ENCODE measurements at regions not wholly inside any gene's neighbourhood (a gene's known extent, or its start where the extent isn't known, plus 50 kb on each side); places are given as distances from the start of the nearest gene placed in this dataset.

DNA sequence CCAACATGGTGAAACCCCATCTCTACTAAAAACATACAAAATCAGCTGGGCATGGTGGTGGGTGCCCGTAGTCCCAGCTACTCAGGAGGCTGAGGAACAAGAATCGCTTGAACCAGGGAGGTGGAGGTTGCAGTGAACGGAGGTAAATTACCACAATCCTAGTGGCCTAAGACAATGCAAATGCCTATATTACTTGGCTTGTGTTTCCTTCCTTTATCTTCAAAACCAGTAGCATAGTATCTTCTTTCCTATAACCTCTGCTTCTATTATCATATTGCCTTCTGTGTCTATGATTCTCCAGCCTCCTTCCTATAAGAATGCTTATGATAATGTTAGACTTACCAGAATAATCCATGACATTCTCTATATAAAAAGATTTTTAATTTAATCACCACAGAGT lies 156.2 kb upstream of the RGS18 start:
- no peak for ATAC-seq
- H3K36me3 Mint-ChIP-seq, result no peaks in the 10 kb centered on the region
- H3K27me3 Mint-ChIP-seq (ENCODE audit: low read depth), result no peaks in the 10 kb centered on the region
- no peaks in the 10 kb centered on the region for H3K9me3 Mint-ChIP-seq
- TF ChIP-seq ZNF396 (CRISPR knock-in tag; IDR thresholded peaks at IDR 0.05; ENCODE audit: borderline replicate concordance) (no peak), KAT7 (CRISPR knock-in tag; IDR thresholded peaks at IDR 0.05; ENCODE audit: borderline replicate concordance) (no peak)
- TF ChIP-seq, protein P1, sequence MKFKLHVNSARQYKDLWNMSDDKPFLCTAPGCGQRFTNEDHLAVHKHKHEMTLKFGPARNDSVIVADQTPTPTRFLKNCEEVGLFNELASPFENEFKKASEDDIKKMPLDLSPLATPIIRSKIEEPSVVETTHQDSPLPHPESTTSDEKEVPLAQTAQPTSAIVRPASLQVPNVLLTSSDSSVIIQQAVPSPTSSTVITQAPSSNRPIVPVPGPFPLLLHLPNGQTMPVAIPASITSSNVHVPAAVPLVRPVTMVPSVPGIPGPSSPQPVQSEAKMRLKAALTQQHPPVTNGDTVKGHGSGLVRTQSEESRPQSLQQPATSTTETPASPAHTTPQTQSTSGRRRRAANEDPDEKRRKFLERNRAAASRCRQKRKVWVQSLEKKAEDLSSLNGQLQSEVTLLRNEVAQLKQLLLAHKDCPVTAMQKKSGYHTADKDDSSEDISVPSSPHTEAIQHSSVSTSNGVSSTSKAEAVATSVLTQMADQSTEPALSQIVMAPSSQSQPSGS (CRISPR knock-in tag; IDR thresholded peaks at IDR 0.05; ENCODE audit: borderline replicate concordance, low read depth), result no peak
- ChIA-PET POLR2A (no interaction called here), CTCF (no interaction called here)
- H3K4me1 Mint-ChIP-seq, result no peaks in the 10 kb centered on the region
- H3K4me3 Mint-ChIP-seq, result no peak overlapping the region
- no peak overlapping the region for H3K27ac Mint-ChIP-seq
- DNase-seq (ENCODE audit: low spot score), result no peak

- ChIA-PET CTCF (no interaction called here), POLR2A (no interaction called here)
- Mint-ChIP-seq H3K4me1 (no peaks in the 10 kb centered on the region), H3K27ac (no peak overlapping the region), H3K27me3 (ENCODE audit: low read depth) (no peaks in the 10 kb centered on the region), H3K36me3 (no peaks in the 10 kb centered on the region), H3K9me3 (no peaks in the 10 kb centered on the region), H3K4me3 (no peak overlapping the region)
- TF ChIP-seq, protein P2, sequence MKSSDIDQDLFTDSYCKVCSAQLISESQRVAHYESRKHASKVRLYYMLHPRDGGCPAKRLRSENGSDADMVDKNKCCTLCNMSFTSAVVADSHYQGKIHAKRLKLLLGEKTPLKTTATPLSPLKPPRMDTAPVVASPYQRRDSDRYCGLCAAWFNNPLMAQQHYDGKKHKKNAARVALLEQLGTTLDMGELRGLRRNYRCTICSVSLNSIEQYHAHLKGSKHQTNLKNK (CRISPR knock-in tag; IDR thresholded peaks at IDR 0.05), result no peak
- peak; percentile 93 for TF ChIP-seq HMGA2 (CRISPR knock-in tag; IDR thresholded peaks at IDR 0.05)
- DNase-seq (ENCODE audit: low spot score) (no peak), ATAC-seq (no peak)
Observed at GRCh38 chr1:192003295-192004077, 154.8 kb upstream of the RGS18 start.

DNA sequence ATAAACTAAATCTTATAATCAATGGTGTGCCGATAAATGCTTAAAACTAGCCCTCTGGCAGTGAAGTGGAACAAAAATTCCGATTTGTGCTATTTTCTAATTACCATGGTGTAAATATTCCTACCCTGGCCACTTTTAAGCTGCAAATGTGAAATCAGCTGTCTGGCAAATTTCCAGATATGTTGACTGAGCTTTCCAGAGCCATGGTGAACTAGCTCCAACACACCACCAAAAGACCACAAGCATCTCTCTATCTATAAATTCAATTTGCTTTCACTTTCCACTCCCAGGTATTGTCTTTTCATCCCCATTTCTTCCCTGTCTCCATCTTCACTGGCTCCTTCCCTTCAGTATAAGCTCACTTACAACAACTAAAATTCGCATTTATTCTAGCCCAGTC lies 152.3 kb upstream of the RGS18 start:
- no peaks in the 10 kb centered on the region for H3K4me1 Mint-ChIP-seq

More for the DNA sequence above, 152.3 kb upstream of the RGS18 start:
- no peak for ATAC-seq
- CTCF ChIA-PET, result no interaction called here
- Mint-ChIP-seq H3K4me3 (no peak overlapping the region), H3K36me3 (no peaks in the 10 kb centered on the region), H3K27me3 (ENCODE audit: low read depth) (no peaks in the 10 kb centered on the region), H3K9me3 (no peaks in the 10 kb centered on the region), H3K27ac (no peak overlapping the region)
- POLR2A ChIA-PET, result no interaction called here
- DNase-seq (ENCODE audit: low spot score), result no peak
- TF ChIP-seq NFYB (CRISPR knock-in tag; conservative IDR thresholded peaks at IDR 0.05; ENCODE audit: low read depth), result no peak
- TF ChIP-seq NFE2L1 (CRISPR knock-in tag; IDR thresholded peaks at IDR 0.05), result no peak
- TF ChIP-seq RORB (CRISPR knock-in tag; IDR thresholded peaks at IDR 0.05), result no peak
- no peak for TF ChIP-seq ATF6 (CRISPR knock-in tag; IDR thresholded peaks at IDR 0.05)
- TF ChIP-seq ZNF121 (CRISPR knock-in tag; IDR thresholded peaks at IDR 0.05), result no peak
- no peak for TF ChIP-seq ZNF219 (CRISPR knock-in tag; IDR thresholded peaks at IDR 0.05; ENCODE audit: borderline replicate concordance)
- TF ChIP-seq, protein P3, sequence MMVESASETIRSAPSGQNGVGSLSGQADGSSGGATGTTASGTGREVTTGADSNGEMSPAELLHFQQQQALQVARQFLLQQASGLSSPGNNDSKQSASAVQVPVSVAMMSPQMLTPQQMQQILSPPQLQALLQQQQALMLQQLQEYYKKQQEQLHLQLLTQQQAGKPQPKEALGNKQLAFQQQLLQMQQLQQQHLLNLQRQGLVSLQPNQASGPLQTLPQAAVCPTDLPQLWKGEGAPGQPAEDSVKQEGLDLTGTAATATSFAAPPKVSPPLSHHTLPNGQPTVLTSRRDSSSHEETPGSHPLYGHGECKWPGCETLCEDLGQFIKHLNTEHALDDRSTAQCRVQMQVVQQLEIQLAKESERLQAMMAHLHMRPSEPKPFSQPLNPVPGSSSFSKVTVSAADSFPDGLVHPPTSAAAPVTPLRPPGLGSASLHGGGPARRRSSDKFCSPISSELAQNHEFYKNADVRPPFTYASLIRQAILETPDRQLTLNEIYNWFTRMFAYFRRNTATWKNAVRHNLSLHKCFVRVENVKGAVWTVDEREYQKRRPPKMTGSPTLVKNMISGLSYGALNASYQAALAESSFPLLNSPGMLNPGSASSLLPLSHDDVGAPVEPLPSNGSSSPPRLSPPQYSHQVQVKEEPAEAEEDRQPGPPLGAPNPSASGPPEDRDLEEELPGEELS (CRISPR knock-in tag; IDR thresholded peaks at IDR 0.05), result no peak
- no peak for TF ChIP-seq GABPB1 (CRISPR knock-in tag; IDR thresholded peaks at IDR 0.05)
